Upper lobe of left lung (tissue), 4 donors: ENCODE measurements at regions not wholly inside any gene's neighbourhood (a gene's known extent, or its start where the extent isn't known, plus 50 kb on each side); places are given as distances from the start of the nearest gene placed in this dataset.

Source experiments
- POLR2A ChIP-seq, 4 donors: fragments of 450-650 bp; IDR thresholded peaks; one replicate each; pipeline ENCODE4 v1.5.1; 2016 to 2017; ENCODE audit warnings: antibody characterized with exemption in 4 of 4, mild to moderate bottlenecking in 2 of 4
- POLR2AphosphoS5 ChIP-seq, 2 donors: sonication (generic); formaldehyde crosslinking; IDR thresholded peaks; one replicate each; pipeline ENCODE4 v1.5.1; 2017; ENCODE audit warnings: antibody characterized with exemption in 2 of 2
- TF ChIP-seq, protein P1 (sequence below), 6 experiments: fragments of 450-650 bp in 4 of 6; fragments of 200-600 bp in 2 of 6; sonication (generic) in 2 of 6; IDR thresholded peaks; one replicate each; pipeline ENCODE4 v1.5.1; 2016 to 2019; ENCODE audit warnings: antibody characterized with exemption in 6 of 6

DNA sequence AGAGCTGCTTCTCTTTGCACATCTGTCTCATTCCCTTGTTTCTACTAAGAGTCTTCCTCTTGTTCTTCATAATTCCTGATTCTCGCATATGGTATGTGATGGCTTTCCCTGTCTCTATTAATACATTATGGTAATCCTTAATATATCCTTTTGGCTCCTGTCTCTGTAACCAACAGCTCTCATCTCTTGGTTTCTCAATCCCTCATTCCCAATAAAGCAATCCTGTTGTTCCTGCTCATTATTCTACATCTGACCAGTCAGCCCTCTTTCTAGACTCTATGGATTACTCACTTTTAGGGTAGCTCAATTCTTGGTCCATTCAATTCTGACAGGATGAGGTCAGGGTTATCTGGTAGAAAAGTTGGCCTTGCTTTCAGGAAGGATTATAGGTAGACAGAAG is 349.9 kb downstream of the LRIG3 start:
- TF ChIP-seq, protein P1, sequence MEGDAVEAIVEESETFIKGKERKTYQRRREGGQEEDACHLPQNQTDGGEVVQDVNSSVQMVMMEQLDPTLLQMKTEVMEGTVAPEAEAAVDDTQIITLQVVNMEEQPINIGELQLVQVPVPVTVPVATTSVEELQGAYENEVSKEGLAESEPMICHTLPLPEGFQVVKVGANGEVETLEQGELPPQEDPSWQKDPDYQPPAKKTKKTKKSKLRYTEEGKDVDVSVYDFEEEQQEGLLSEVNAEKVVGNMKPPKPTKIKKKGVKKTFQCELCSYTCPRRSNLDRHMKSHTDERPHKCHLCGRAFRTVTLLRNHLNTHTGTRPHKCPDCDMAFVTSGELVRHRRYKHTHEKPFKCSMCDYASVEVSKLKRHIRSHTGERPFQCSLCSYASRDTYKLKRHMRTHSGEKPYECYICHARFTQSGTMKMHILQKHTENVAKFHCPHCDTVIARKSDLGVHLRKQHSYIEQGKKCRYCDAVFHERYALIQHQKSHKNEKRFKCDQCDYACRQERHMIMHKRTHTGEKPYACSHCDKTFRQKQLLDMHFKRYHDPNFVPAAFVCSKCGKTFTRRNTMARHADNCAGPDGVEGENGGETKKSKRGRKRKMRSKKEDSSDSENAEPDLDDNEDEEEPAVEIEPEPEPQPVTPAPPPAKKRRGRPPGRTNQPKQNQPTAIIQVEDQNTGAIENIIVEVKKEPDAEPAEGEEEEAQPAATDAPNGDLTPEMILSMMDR (IDR thresholded peaks at IDR 0.05): no peak
- no peak for TF ChIP-seq POLR2AphosphoS5 (IDR thresholded peaks at IDR 0.05)
- no peak for TF ChIP-seq POLR2A (IDR thresholded peaks at IDR 0.05)
